ENCODE measurements at regions not wholly inside any gene's neighbourhood (a gene's known extent, or its start where the extent isn't known, plus 50 kb on each side); places are given as distances from the start of the nearest gene placed in this dataset.

GRCh38 chr20:60246751-60247150 lies 288.5 kb downstream of the CDH26 start:
- TF ChIP-seq, protein P1, sequence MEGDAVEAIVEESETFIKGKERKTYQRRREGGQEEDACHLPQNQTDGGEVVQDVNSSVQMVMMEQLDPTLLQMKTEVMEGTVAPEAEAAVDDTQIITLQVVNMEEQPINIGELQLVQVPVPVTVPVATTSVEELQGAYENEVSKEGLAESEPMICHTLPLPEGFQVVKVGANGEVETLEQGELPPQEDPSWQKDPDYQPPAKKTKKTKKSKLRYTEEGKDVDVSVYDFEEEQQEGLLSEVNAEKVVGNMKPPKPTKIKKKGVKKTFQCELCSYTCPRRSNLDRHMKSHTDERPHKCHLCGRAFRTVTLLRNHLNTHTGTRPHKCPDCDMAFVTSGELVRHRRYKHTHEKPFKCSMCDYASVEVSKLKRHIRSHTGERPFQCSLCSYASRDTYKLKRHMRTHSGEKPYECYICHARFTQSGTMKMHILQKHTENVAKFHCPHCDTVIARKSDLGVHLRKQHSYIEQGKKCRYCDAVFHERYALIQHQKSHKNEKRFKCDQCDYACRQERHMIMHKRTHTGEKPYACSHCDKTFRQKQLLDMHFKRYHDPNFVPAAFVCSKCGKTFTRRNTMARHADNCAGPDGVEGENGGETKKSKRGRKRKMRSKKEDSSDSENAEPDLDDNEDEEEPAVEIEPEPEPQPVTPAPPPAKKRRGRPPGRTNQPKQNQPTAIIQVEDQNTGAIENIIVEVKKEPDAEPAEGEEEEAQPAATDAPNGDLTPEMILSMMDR (conservative IDR thresholded peaks at IDR 0.05; ENCODE audit: low read depth, low read length): no peak
- TF ChIP-seq EZH2 (IDR thresholded peaks at IDR 0.05; ENCODE audit: low read length, unreplicated experiment): no peak
